HepG2 (cell line): ENCODE measurements at regions not wholly inside any gene's neighbourhood (a gene's known extent, or its start where the extent isn't known, plus 50 kb on each side); places are given as distances from the start of the nearest gene placed in this dataset.

Experiments
- ATAC-seq: fragments of 200-7000 bp; cut with Tn5 transposase; 3 replicates; pipeline ENCODE4 v1.9.1; 2020; ENCODE audit warnings: mild to moderate bottlenecking, moderate library complexity
- BruUV-seq: library from RNA; stranded (reverse); fragments of 400-500 nt; replicated peaks from 2 replicates; lab custom pipeline; 2021; lab: Mats Ljungman, UMichigan
- CTCF ChIA-PET: fragments of 300-600 bp; formaldehyde crosslinking; extraction: SDS; loops from one replicate; lab custom pipeline; 2021; ENCODE audit warnings: low total read pairs, inconsistent platforms, low intra/inter-chr PET ratio; lab: Yijun Ruan, JAX
- POLR2A ChIA-PET: fragments of 350-600 bp; sonication (Branson Sonifier 250); formaldehyde crosslinking; loops from one replicate; lab custom pipeline; 2020; ENCODE audit warnings: antibody characterized with exemption, inconsistent platforms; lab: Yijun Ruan, JAX
- DNase-seq: peaks from one replicate; pipeline ENCODE4 v3.0.0-alpha.2; 2015; ENCODE audit warnings: low spot score
- FAIRE-seq: peaks from 3 replicates; lab custom pipeline; 2011; peaks lifted over from hg19 to GRCh38; lab: Jason Lieb, UNC
- H2AFZ ChIP-seq: one replicate; pipeline ENCODE4 v1.6.1; 2011; ENCODE audit warnings: low read length, inconsistent platforms
- H3K27ac ChIP-seq: fragments of 300-600 bp; 3 replicates; pipeline ENCODE4 v1.8.0; 2011; ENCODE audit warnings: mixed run types, mild to moderate bottlenecking, mixed read lengths, low read length, inconsistent platforms; ENCODE audit not compliant: insufficient read depth; ENCODE audit errors: extremely low read length
- H3K27me3 ChIP-seq, 2 experiments: fragments of 200-600 bp in 1 of 2; 2 replicates in 1 of 2; 3 replicates in 1 of 2; pipeline versions ENCODE4 v1.6.0 to v1.8.0; 2011; ENCODE audit warnings: low read length in 2 of 2, mild to moderate bottlenecking in 2 of 2, moderate library complexity in 2 of 2, inconsistent platforms in 1 of 2; ENCODE audit not compliant: insufficient read depth in 2 of 2, control insufficient read depth in 1 of 2
- H3K36me3 ChIP-seq, 2 experiments: fragments of 200-600 bp in 1 of 2; replicated peaks in 1 of 2; 2 replicates in 1 of 2; 3 replicates in 1 of 2; pipeline versions ENCODE4 v1.5.1 to v1.8.0; 2011; ENCODE audit warnings: low read length in 2 of 2, inconsistent platforms in 1 of 2; ENCODE audit not compliant: insufficient read depth in 2 of 2, control insufficient read depth in 1 of 2
- H3K4me1 ChIP-seq: 2 replicates; pipeline ENCODE4 v1.5.1; 2012; ENCODE audit warnings: low read length, inconsistent platforms; ENCODE audit not compliant: insufficient read depth
- H3K4me2 ChIP-seq: 2 replicates; pipeline ENCODE4 v1.6.0; 2011; ENCODE audit warnings: low read depth, low read length, inconsistent platforms
- H3K4me3 ChIP-seq, 3 experiments: fragments of 200-600 bp in 1 of 3; sonication (generic), shearing (Covaris generic) in 1 of 3; replicated peaks in 1 of 3; 2 replicates each; pipeline ENCODE4 v1.5.1; 2011 to 2016; ENCODE audit warnings: low read length in 3 of 3, inconsistent platforms in 2 of 3, low read depth in 2 of 3, mild to moderate bottlenecking in 2 of 3, control low read depth in 1 of 3, mixed read lengths in 1 of 3; ENCODE audit not compliant: insufficient read depth in 1 of 3
- H3K79me2 ChIP-seq: one replicate; pipeline ENCODE4 v1.6.1; 2011; ENCODE audit warnings: low read length, inconsistent platforms; ENCODE audit not compliant: insufficient read depth
- H3K9ac ChIP-seq: 2 replicates; pipeline ENCODE4 v1.6.0; 2011; ENCODE audit warnings: mild to moderate bottlenecking, low read depth, low read length, inconsistent platforms; ENCODE audit not compliant: insufficient read depth
- H3K9me3 ChIP-seq: 2 replicates; pipeline ENCODE4 v1.5.1; 2012; ENCODE audit warnings: mild to moderate bottlenecking, low read length
- H4K20me1 ChIP-seq: 2 replicates; pipeline ENCODE4 v1.6.0; 2011; ENCODE audit warnings: inconsistent platforms, mild to moderate bottlenecking, low read length, moderate library complexity; ENCODE audit not compliant: insufficient read depth
- GATAD2A ChIP-seq: IDR thresholded peaks from 2 replicates; pipeline ENCODE4 v1.6.1; 2016
- IRF2 ChIP-seq: IDR thresholded peaks from 2 replicates; pipeline ENCODE4 v1.6.1; 2018; ENCODE audit warnings: missing genetic modification reagents, missing compliant biosample characterization
- MLX ChIP-seq: IDR thresholded peaks from 2 replicates; pipeline ENCODE4 v1.6.1; 2016
- POLR2AphosphoS2 ChIP-seq: IDR thresholded peaks from 2 replicates; pipeline ENCODE4 v1.6.1; 2011; ENCODE audit warnings: low read depth, low read length, improper control_type of control experiment
- SOX5 ChIP-seq: IDR thresholded peaks from 2 replicates; pipeline ENCODE4 v1.6.1; 2016; ENCODE audit warnings: borderline replicate concordance
- THAP7 ChIP-seq: sonication (generic); formaldehyde crosslinking; IDR thresholded peaks from 2 replicates; pipeline ENCODE4 v1.8.1; 2023; ENCODE audit warnings: mild to moderate bottlenecking, missing genetic modification reagents
- ZNF34 ChIP-seq: sonication (generic); formaldehyde crosslinking; IDR thresholded peaks from 2 replicates; pipeline ENCODE4 v1.4.0; 2020; ENCODE audit warnings: mild to moderate bottlenecking, missing genetic modification reagents, borderline replicate concordance
- ZNF577 ChIP-seq: sonication (generic); formaldehyde crosslinking; IDR thresholded peaks from 2 replicates; pipeline ENCODE4 v1.4.0; 2020; ENCODE audit warnings: mild to moderate bottlenecking, low read depth, missing genetic modification reagents, borderline replicate concordance
- ZNF652 ChIP-seq: IDR thresholded peaks from 2 replicates; pipeline ENCODE4 v1.6.1; 2016; ENCODE audit warnings: low read depth, borderline replicate concordance
- ZSCAN25 ChIP-seq: sonication (generic); formaldehyde crosslinking; IDR thresholded peaks from 2 replicates; pipeline ENCODE4 v1.8.0; 2022; ENCODE audit warnings: mild to moderate bottlenecking, missing genetic modification reagents
- WGBS: methylation state at CpG from one replicate; pipeline ENCODE4 v1.1.6; 2017; ENCODE audit warnings: low lambda C conversion rate; 5-methylcytosine and 5-hydroxymethylcytosine counted together
- in situ Hi-C: cut with HindIII; loops from 2 replicates; pipeline ENCODE4 v1.10.0; 2017; ENCODE audit warnings: low pct_unique_long_range_greater_than_20kb; ENCODE audit not compliant: extremely low pct_ligation_motif_present
- intact Hi-C: fragments of 100-400 bp; cut with micrococcal nuclease; formaldehyde crosslinking; loops from one replicate; pipeline ENCODE4 v1.10.0; 2022; ENCODE audit not compliant: unreplicated experiment
- TF ChIP-seq, protein P1 (sequence below): IDR thresholded peaks from 2 replicates; pipeline ENCODE4 v1.4.0; 2020; ENCODE audit warnings: mild to moderate bottlenecking, missing genetic modification reagents
- TF ChIP-seq, protein P2 (sequence below): sonication (generic); formaldehyde crosslinking; IDR thresholded peaks from 2 replicates; pipeline ENCODE4 v1.5.0; 2020; ENCODE audit warnings: mild to moderate bottlenecking, missing genetic modification reagents, borderline replicate concordance

DNA sequence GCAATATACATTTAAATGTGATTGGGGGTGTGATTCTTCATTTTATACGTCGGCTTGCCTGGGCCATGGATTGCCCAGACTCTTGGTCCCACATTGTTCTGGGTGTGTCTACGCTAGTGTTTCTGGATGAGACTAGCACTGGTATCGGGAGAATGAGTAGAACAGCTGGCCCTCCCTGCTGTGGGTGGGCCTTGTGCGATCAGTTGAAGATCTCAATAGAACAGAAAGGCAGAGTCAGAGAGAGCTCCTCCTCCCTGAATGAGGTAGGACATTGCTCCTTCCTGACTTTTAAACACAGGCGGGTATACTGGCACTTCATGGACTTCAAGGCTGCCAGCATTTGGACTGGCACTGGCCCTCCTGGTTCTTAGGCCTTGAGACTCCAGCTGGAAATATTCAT lies 603.0 kb downstream of the LIG4 start (continued):
- TF ChIP-seq, protein P1, sequence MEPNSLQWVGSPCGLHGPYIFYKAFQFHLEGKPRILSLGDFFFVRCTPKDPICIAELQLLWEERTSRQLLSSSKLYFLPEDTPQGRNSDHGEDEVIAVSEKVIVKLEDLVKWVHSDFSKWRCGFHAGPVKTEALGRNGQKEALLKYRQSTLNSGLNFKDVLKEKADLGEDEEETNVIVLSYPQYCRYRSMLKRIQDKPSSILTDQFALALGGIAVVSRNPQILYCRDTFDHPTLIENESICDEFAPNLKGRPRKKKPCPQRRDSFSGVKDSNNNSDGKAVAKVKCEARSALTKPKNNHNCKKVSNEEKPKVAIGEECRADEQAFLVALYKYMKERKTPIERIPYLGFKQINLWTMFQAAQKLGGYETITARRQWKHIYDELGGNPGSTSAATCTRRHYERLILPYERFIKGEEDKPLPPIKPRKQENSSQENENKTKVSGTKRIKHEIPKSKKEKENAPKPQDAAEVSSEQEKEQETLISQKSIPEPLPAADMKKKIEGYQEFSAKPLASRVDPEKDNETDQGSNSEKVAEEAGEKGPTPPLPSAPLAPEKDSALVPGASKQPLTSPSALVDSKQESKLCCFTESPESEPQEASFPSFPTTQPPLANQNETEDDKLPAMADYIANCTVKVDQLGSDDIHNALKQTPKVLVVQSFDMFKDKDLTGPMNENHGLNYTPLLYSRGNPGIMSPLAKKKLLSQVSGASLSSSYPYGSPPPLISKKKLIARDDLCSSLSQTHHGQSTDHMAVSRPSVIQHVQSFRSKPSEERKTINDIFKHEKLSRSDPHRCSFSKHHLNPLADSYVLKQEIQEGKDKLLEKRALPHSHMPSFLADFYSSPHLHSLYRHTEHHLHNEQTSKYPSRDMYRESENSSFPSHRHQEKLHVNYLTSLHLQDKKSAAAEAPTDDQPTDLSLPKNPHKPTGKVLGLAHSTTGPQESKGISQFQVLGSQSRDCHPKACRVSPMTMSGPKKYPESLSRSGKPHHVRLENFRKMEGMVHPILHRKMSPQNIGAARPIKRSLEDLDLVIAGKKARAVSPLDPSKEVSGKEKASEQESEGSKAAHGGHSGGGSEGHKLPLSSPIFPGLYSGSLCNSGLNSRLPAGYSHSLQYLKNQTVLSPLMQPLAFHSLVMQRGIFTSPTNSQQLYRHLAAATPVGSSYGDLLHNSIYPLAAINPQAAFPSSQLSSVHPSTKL (CRISPR knock-in tag), result no peak
- no peak for TF ChIP-seq IRF2
- no peak for TF ChIP-seq ZNF34 (CRISPR knock-in tag)
- no peak for TF ChIP-seq THAP7
- no peak for TF ChIP-seq SOX5 (CRISPR knock-in tag)
- TF ChIP-seq, all 625 proteins: peak for 0

DNA sequence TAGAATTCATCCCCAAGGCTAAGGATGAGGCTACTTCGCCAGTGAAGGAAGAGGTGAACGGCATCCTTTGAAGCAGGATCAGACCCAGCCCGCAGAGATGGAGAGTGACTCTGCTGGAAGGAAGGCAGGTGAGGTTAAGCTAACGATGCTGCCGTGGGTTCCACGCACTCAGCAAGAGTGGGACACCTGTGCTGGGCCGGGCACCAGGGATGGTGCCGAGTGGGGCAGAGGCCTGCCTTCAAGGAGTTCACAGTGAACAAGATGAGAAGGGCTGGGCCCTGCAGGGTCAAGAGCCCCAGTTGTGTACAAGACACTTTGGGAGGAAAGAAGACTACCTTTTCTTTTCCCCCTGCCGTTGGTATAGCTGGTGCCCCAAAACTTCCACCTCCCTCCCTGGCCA lies 606.6 kb downstream of the LIG4 start:
- no peak overlapping the region for H3K4me3 ChIP-seq
- no peak overlapping the region for H2AFZ ChIP-seq
- ATAC-seq (no peak), FAIRE-seq (no peak), DNase-seq (no peak)
- H3K4me1 ChIP-seq, result no peaks in the 10 kb centered on the region
- BruUV-seq, result no TSS peak
- H3K9ac ChIP-seq, result no peak overlapping the region
- no peak overlapping the region for H3K27ac ChIP-seq
- ChIA-PET POLR2A (no interaction called here), CTCF (no interaction called here)
- H3K9me3 ChIP-seq, result no peaks in the 10 kb centered on the region
- in situ Hi-C loops (no loop called here), intact Hi-C loops (no loop called here)
- H3K4me2 ChIP-seq, result no peak overlapping the region
- no peaks in the 10 kb centered on the region for H3K27me3 ChIP-seq
- TF ChIP-seq GATAD2A (CRISPR knock-in tag), result no peak
- no peak for TF ChIP-seq MLX (CRISPR knock-in tag)
- no peak for TF ChIP-seq ZSCAN25 (CRISPR knock-in tag)
- TF ChIP-seq ZNF652, result no peak
- TF ChIP-seq, protein P2, sequence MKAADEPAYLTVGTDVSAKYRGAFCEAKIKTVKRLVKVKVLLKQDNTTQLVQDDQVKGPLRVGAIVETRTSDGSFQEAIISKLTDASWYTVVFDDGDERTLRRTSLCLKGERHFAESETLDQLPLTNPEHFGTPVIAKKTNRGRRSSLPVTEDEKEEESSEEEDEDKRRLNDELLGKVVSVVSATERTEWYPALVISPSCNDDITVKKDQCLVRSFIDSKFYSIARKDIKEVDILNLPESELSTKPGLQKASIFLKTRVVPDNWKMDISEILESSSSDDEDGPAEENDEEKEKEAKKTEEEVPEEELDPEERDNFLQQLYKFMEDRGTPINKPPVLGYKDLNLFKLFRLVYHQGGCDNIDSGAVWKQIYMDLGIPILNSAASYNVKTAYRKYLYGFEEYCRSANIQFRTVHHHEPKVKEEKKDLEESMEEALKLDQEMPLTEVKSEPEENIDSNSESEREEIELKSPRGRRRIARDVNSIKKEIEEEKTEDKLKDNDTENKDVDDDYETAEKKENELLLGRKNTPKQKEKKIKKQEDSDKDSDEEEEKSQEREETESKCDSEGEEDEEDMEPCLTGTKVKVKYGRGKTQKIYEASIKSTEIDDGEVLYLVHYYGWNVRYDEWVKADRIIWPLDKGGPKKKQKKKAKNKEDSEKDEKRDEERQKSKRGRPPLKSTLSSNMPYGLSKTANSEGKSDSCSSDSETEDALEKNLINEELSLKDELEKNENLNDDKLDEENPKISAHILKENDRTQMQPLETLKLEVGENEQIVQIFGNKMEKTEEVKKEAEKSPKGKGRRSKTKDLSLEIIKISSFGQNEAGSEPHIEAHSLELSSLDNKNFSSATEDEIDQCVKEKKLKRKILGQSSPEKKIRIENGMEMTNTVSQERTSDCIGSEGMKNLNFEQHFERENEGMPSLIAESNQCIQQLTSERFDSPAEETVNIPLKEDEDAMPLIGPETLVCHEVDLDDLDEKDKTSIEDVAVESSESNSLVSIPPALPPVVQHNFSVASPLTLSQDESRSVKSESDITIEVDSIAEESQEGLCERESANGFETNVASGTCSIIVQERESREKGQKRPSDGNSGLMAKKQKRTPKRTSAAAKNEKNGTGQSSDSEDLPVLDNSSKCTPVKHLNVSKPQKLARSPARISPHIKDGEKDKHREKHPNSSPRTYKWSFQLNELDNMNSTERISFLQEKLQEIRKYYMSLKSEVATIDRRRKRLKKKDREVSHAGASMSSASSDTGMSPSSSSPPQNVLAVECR (CRISPR knock-in tag), result no peak
- TF ChIP-seq ZNF577 (CRISPR knock-in tag), result no peak
- no peak for TF ChIP-seq POLR2AphosphoS2
- no peaks in the 10 kb centered on the region for H3K36me3 ChIP-seq
- no peaks in the 10 kb centered on the region for H3K79me2 ChIP-seq
- no peaks in the 10 kb centered on the region for H4K20me1 ChIP-seq
- 4% methylated on average over 8 of the region's 9 CpGs for WGBS
